ENCODE measurements at regions not wholly inside any gene's neighbourhood (a gene's known extent, or its start where the extent isn't known, plus 50 kb on each side); places are given as distances from the start of the nearest gene placed in this dataset.

DNA sequence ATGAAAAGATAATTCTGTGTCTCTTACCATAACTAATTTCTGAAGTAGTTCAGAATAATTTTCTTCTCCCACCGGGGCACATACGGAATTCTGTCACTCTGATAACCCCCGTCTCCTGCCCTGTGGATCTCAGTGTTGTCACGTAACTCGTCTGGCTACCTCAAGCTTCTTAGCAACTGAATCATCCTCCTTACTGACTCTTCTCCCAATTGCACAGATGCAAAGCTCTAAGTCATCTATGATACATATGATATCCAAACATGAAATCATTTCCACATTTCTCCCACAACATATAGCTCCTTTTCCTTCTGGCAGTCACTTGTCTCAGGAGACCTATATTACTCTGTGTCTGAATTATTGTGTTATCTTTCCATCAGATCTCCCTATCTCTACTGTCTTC, 1043.1 kb upstream of the TENM3 start:
- Histone ChIP-seq H2BK5ac (ENCODE audit: low read depth, low read length, poor library complexity, severe bottlenecking) (no peak overlapping the region), H2AFZ (replicated peaks; ENCODE audit: low read length, poor library complexity) (no peak overlapping the region), H3K4ac (ENCODE audit: low read depth, low read length) (no peak overlapping the region), H3K27ac (ENCODE audit: insufficient read depth, low read length) (no peak overlapping the region), H4K5ac (ENCODE audit: low read depth, low read length) (no peak overlapping the region), H4K20me1 (ENCODE audit: insufficient read depth, low read length) (no peaks in the 10 kb centered on the region), H3K23ac (ENCODE audit: low read depth, low read length) (no peak overlapping the region), H4K91ac (ENCODE audit: insufficient read depth, low read depth, low read length) (no peak overlapping the region), H3K4me2 (ENCODE audit: low read depth, low read length) (no peak overlapping the region), H2BK20ac (ENCODE audit: low read depth, low read length) (no peak overlapping the region), H3K4me1 (ENCODE audit: control insufficient read depth, insufficient read depth, low read length) (no peaks in the 10 kb centered on the region), H3K36me3 (ENCODE audit: control insufficient read depth, insufficient read depth, low read length) (no peaks in the 10 kb centered on the region), H3K9me1 (ENCODE audit: insufficient read depth, low read length) (no peaks in the 10 kb centered on the region), H3K4me3 (ENCODE audit: insufficient read depth, low read depth, low read length) (no peak overlapping the region), H3K79me1 (ENCODE audit: low read depth in 1 of 2, low read length in 2 of 2) (no peaks in the 10 kb centered on the region), H3K14ac (replicated peaks; ENCODE audit: low read depth, low read length) (no peak overlapping the region), H3K27me3 (ENCODE audit: control insufficient read depth, insufficient read depth, low read length) (no peaks in the 10 kb centered on the region), H2BK120ac (ENCODE audit: low read depth, low read length) (no peak overlapping the region), H3K9me3 (ENCODE audit: control insufficient read depth, insufficient read depth, low read length) (peaks cover 2% of the 10 kb centered on the region; the same call in 1 of the 2 replicates), H2AK9ac (replicated peaks; ENCODE audit: low read depth, low read length, poor library complexity) (no peak overlapping the region), H3K9ac (ENCODE audit: low read depth, low read length) (no peak overlapping the region), H4K8ac (ENCODE audit: low read depth in 2 of 2, low read length in 2 of 2) (no peak overlapping the region), H3K18ac (ENCODE audit: low read depth, low read length) (no peak overlapping the region), H2AK5ac (ENCODE audit: low read depth, low read length) (no peak overlapping the region), H2BK15ac (ENCODE audit: low read depth, low read length) (no peak overlapping the region), H3K56ac (ENCODE audit: extremely low read depth, insufficient read depth, low read length) (no peak overlapping the region)
- dilution Hi-C loops (cut with HindIII; ENCODE audit: low sequenced_read_pairs, unreplicated experiment) (no loop called here), in situ Hi-C loops (cut with MboI; ENCODE audit: low sequenced_read_pairs) (no loop called here), intact Hi-C loops (cut with micrococcal nuclease) (no loop called here)
- ATAC-seq (ENCODE audit: low read depth) (no peak), DNase-seq (no peak)
- CTCF ChIA-PET = no interaction called here
- 51% methylated on average over 4 of the region's 5 CpGs; no CpG with 5 or more reads in 1 of the 2 experiments for WGBS, 2 experiments (ENCODE audit: extremely low coverage in 2 of 2, insufficient read length in 1 of 2)
- TF ChIP-seq MAFK (IDR thresholded peaks at IDR 0.05; ENCODE audit: low read depth, low read length) (no peak), BHLHE40 (IDR thresholded peaks at IDR 0.05; ENCODE audit: low read depth, low read length) (no peak)
- BruUV-seq (replicated peaks) = no TSS peak
- POLR2A ChIA-PET (ENCODE audit: unreplicated experiment) = no interaction called here

All from IMR-90 (cell line).